GM10248 (cell line): ENCODE measurements at regions not wholly inside any gene's neighbourhood (a gene's known extent, or its start where the extent isn't known, plus 50 kb on each side); places are given as distances from the start of the nearest gene placed in this dataset.

Experiments
- CTCF ChIA-PET: fragments of 300-600 bp; sonication (Branson Sonifier 250); formaldehyde crosslinking; extraction: SDS; loops from one replicate; lab custom pipeline; 2021; ENCODE audit warnings: antibody characterized with exemption; lab: Yijun Ruan, JAX
- POLR2A ChIA-PET: fragments of 350-650 bp; sonication (Branson Sonifier 250); formaldehyde crosslinking; extraction: SDS; loops from one replicate; lab custom pipeline; 2020; ENCODE audit warnings: antibody characterized with exemption; lab: Yijun Ruan, JAX
- DNase-seq: peaks from one replicate; pipeline ENCODE4 v3.0.0; 2012; ENCODE audit errors: extremely low spot score
- CTCF ChIP-seq: IDR thresholded peaks from 2 replicates; pipeline ENCODE4 v1.5.1; 2012; ENCODE audit warnings: mild to moderate bottlenecking, low read depth; ENCODE audit errors: extremely low read depth, missing control alignments, control extremely low read depth

- DNase-seq: no peak
- TF ChIP-seq CTCF: no peak
- POLR2A ChIA-PET: no interaction called here
- CTCF ChIA-PET: no interaction called here
Measured at GRCh38 chrX:42978655-42979379, 200.9 kb upstream of the PPP1R2C start.

GRCh38 chrX:42988700-42989099 lies 210.7 kb upstream of the PPP1R2C start:
- no peak for DNase-seq
- POLR2A ChIA-PET: no interaction called here
- TF ChIP-seq CTCF: no peak
- CTCF ChIA-PET: no interaction called here

GRCh38 chrX:42992199-42992943 lies 214.4 kb upstream of the PPP1R2C start:
- no peak for DNase-seq
- TF ChIP-seq CTCF: no peak
- ChIA-PET CTCF (no interaction called here), POLR2A (no interaction called here)

GRCh38 chrX:42996861-42997260 lies 218.9 kb upstream of the PPP1R2C start:
- ChIA-PET POLR2A (no interaction called here), CTCF (no interaction called here)
- no peak for TF ChIP-seq CTCF
- DNase-seq: no peak

- no peak for TF ChIP-seq CTCF
- no peak for DNase-seq
- ChIA-PET CTCF (no interaction called here), POLR2A (no interaction called here)
Measured at GRCh38 chrX:43000121-43000520, 222.2 kb upstream of the PPP1R2C start.

GRCh38 chrX:43002526-43003203 lies 224.7 kb upstream of the PPP1R2C start:
- TF ChIP-seq CTCF: no peak
- ChIA-PET POLR2A (no interaction called here), CTCF (interaction anchor here (1.7 kb wide), 1 partner anchor 12 kb away, joined by 4 read pairs; no protein-coding TSS in a partner anchor)
- peak; percentile 10 for DNase-seq
